Karpas-422 (cell line): ENCODE measurements at regions not wholly inside any gene's neighbourhood (a gene's known extent, or its start where the extent isn't known, plus 50 kb on each side); places are given as distances from the start of the nearest gene placed in this dataset.

Source experiments
- DNase-seq: peaks from one replicate; pipeline ENCODE4 v3.0.0-alpha.2; 2015
- H2AFZ ChIP-seq: fragments of 200-600 bp; sonication (generic); 2 replicates; pipeline ENCODE4 v1.6.1; 2014; ENCODE audit warnings: antibody characterized with exemption, low read length, mixed read lengths
- H3K27ac ChIP-seq: fragments of 200-600 bp; sonication (generic); 2 replicates; pipeline ENCODE4 v1.5.1; 2014; ENCODE audit warnings: mild to moderate bottlenecking, low read length, moderate library complexity
- H3K27me3 ChIP-seq: fragments of 200-600 bp; sonication (generic); 2 replicates; pipeline ENCODE4 v1.6.1; 2014; ENCODE audit warnings: low read length, mixed read lengths
- H3K36me3 ChIP-seq: fragments of 200-600 bp; sonication (generic); 2 replicates; pipeline ENCODE4 v1.6.1; 2014; ENCODE audit warnings: low read length, mixed read lengths; ENCODE audit not compliant: insufficient read depth
- H3K4me1 ChIP-seq: fragments of 200-600 bp; sonication (generic); 2 replicates; pipeline ENCODE4 v1.6.1; 2014; ENCODE audit warnings: mild to moderate bottlenecking, low read length, mixed read lengths
- H3K4me2 ChIP-seq: fragments of 200-600 bp; sonication (generic); 2 replicates; pipeline ENCODE4 v1.6.1; 2014; ENCODE audit warnings: low read length, low read depth, mild to moderate bottlenecking; ENCODE audit not compliant: poor library complexity, severe bottlenecking
- H3K4me3 ChIP-seq: fragments of 200-600 bp; sonication (generic); 2 replicates; pipeline ENCODE4 v1.5.1; 2014; ENCODE audit warnings: mild to moderate bottlenecking, antibody characterized with exemption, low read length, mixed read lengths
- H3K79me2 ChIP-seq: fragments of 200-600 bp; sonication (generic); 2 replicates; pipeline ENCODE4 v1.6.1; 2014; ENCODE audit warnings: mild to moderate bottlenecking, low read length, mixed read lengths
- H3K9ac ChIP-seq: fragments of 200-600 bp; sonication (generic); 2 replicates; pipeline ENCODE4 v1.6.0; 2014; ENCODE audit warnings: low read length
- H3K9me2 ChIP-seq: fragments of 200-600 bp; sonication (generic), shearing (Covaris generic); replicated peaks from 2 replicates; pipeline ENCODE4 v1.6.0; 2014; ENCODE audit warnings: mild to moderate bottlenecking, low read length, moderate library complexity; ENCODE audit not compliant: insufficient read depth
- H3K9me3 ChIP-seq: fragments of 300-700, 200-600 bp; sonication (generic); 2 replicates; pipeline ENCODE4 v1.6.1; 2014; ENCODE audit warnings: low read length, mixed read lengths
- H4K20me1 ChIP-seq: fragments of 200-600 bp; sonication (generic); 2 replicates; pipeline ENCODE4 v1.6.1; 2014; ENCODE audit warnings: mild to moderate bottlenecking, antibody characterized with exemption, low read length, low read depth; ENCODE audit not compliant: insufficient read depth

GRCh38 chr16:59567496-59567895 lies 833.4 kb upstream of the GOT2 start:
- H3K9me2 ChIP-seq, result no peaks in the 10 kb centered on the region
- no peaks in the 10 kb centered on the region for H3K9me3 ChIP-seq
- DNase-seq, result no peak
- H3K9ac ChIP-seq, result no peak overlapping the region
- no peak overlapping the region for H3K27ac ChIP-seq
- H3K27me3 ChIP-seq, result no peaks in the 10 kb centered on the region
- no peak overlapping the region for H2AFZ ChIP-seq
- H3K79me2 ChIP-seq, result no peaks in the 10 kb centered on the region
- H4K20me1 ChIP-seq, result no peaks in the 10 kb centered on the region
- H3K36me3 ChIP-seq, result no peaks in the 10 kb centered on the region
- no peaks in the 10 kb centered on the region for H3K4me1 ChIP-seq
- no peak overlapping the region for H3K4me2 ChIP-seq
- H3K4me3 ChIP-seq, result no peak overlapping the region

GRCh38 chr16:59566446-59566845 lies 832.3 kb upstream of the GOT2 start:
- Histone ChIP-seq H3K27ac (no peak overlapping the region), H4K20me1 (no peaks in the 10 kb centered on the region), H3K9ac (no peak overlapping the region), H3K4me3 (no peak overlapping the region), H3K79me2 (no peaks in the 10 kb centered on the region), H2AFZ (no peak overlapping the region), H3K36me3 (no peaks in the 10 kb centered on the region), H3K4me1 (no peaks in the 10 kb centered on the region), H3K4me2 (no peak overlapping the region), H3K9me3 (no peaks in the 10 kb centered on the region), H3K9me2 (no peaks in the 10 kb centered on the region), H3K27me3 (no peaks in the 10 kb centered on the region)
- no peak for DNase-seq

GRCh38 chr16:59558679-59559078 lies 824.6 kb upstream of the GOT2 start:
- no peak overlapping the region for H3K9ac ChIP-seq
- H3K4me2 ChIP-seq, result no peak overlapping the region
- H3K9me2 ChIP-seq, result no peaks in the 10 kb centered on the region
- no peaks in the 10 kb centered on the region for H3K4me1 ChIP-seq
- no peaks in the 10 kb centered on the region for H3K79me2 ChIP-seq
- H3K27me3 ChIP-seq, result no peaks in the 10 kb centered on the region
- H2AFZ ChIP-seq, result no peak overlapping the region
- H3K9me3 ChIP-seq, result no peaks in the 10 kb centered on the region; the same call in 1 of the 2 replicates
- no peaks in the 10 kb centered on the region for H3K36me3 ChIP-seq
- no peak overlapping the region for H3K27ac ChIP-seq
- H3K4me3 ChIP-seq, result no peak overlapping the region
- DNase-seq, result no peak
- no peaks in the 10 kb centered on the region for H4K20me1 ChIP-seq

GRCh38 chr16:59552164-59552563 lies 818.0 kb upstream of the GOT2 start:
- H2AFZ ChIP-seq, result no peak overlapping the region
- H4K20me1 ChIP-seq, result no peaks in the 10 kb centered on the region
- no peaks in the 10 kb centered on the region for H3K9me3 ChIP-seq

GRCh38 chr16:59545721-59546120 lies 811.6 kb upstream of the GOT2 start:
- no peak overlapping the region for H3K9ac ChIP-seq
- no peaks in the 10 kb centered on the region for H3K9me2 ChIP-seq
- no peak overlapping the region for H2AFZ ChIP-seq
- no peaks in the 10 kb centered on the region for H3K9me3 ChIP-seq
- no peak overlapping the region for H3K27ac ChIP-seq
- DNase-seq, result no peak
- H3K27me3 ChIP-seq, result no peaks in the 10 kb centered on the region
- no peak overlapping the region for H3K4me3 ChIP-seq
- no peak overlapping the region for H3K4me2 ChIP-seq
- no peaks in the 10 kb centered on the region for H3K79me2 ChIP-seq
- no peaks in the 10 kb centered on the region for H3K36me3 ChIP-seq
- no peaks in the 10 kb centered on the region for H4K20me1 ChIP-seq
- no peaks in the 10 kb centered on the region for H3K4me1 ChIP-seq

More at GRCh38 chr16:59552164-59552563, 818.0 kb upstream of the GOT2 start:
- no peak overlapping the region for H3K27ac ChIP-seq
- H3K36me3 ChIP-seq, result no peaks in the 10 kb centered on the region
- no peaks in the 10 kb centered on the region for H3K9me2 ChIP-seq
- H3K4me3 ChIP-seq, result no peak overlapping the region
- no peaks in the 10 kb centered on the region for H3K4me1 ChIP-seq
- no peak overlapping the region for H3K4me2 ChIP-seq
- H3K79me2 ChIP-seq, result no peaks in the 10 kb centered on the region
- no peaks in the 10 kb centered on the region for H3K27me3 ChIP-seq
- no peak overlapping the region for H3K9ac ChIP-seq
- DNase-seq, result no peak

- Histone ChIP-seq H2AFZ (no peak overlapping the region), H3K36me3 (no peaks in the 10 kb centered on the region), H3K9me3 (no peaks in the 10 kb centered on the region), H3K27me3 (no peaks in the 10 kb centered on the region), H3K4me3 (no peak overlapping the region), H4K20me1 (no peaks in the 10 kb centered on the region), H3K4me2 (no peak overlapping the region), H3K9ac (no peak overlapping the region), H3K27ac (no peak overlapping the region), H3K9me2 (no peaks in the 10 kb centered on the region), H3K4me1 (no peaks in the 10 kb centered on the region), H3K79me2 (no peaks in the 10 kb centered on the region)
- DNase-seq, result no peak
Measured at GRCh38 chr16:59543641-59544040, 809.5 kb upstream of the GOT2 start.

GRCh38 chr16:59540621-59541020 lies 806.5 kb upstream of the GOT2 start:
- DNase-seq, result no peak
- Histone ChIP-seq H3K27ac (no peak overlapping the region), H4K20me1 (no peaks in the 10 kb centered on the region), H3K4me1 (no peaks in the 10 kb centered on the region), H3K9ac (no peak overlapping the region), H3K4me3 (no peak overlapping the region), H3K9me3 (no peaks in the 10 kb centered on the region), H2AFZ (no peak overlapping the region), H3K36me3 (no peaks in the 10 kb centered on the region), H3K79me2 (no peaks in the 10 kb centered on the region), H3K4me2 (no peak overlapping the region), H3K27me3 (no peaks in the 10 kb centered on the region), H3K9me2 (no peaks in the 10 kb centered on the region)

GRCh38 chr16:59535298-59535697 lies 801.2 kb upstream of the GOT2 start:
- no peaks in the 10 kb centered on the region for H4K20me1 ChIP-seq
- no peak overlapping the region for H3K4me3 ChIP-seq
- no peaks in the 10 kb centered on the region for H3K36me3 ChIP-seq
- H3K4me1 ChIP-seq, result no peaks in the 10 kb centered on the region
- H3K27ac ChIP-seq, result no peak overlapping the region
- H3K27me3 ChIP-seq, result no peaks in the 10 kb centered on the region
- no peaks in the 10 kb centered on the region for H3K9me3 ChIP-seq
- H2AFZ ChIP-seq, result no peak overlapping the region
- H3K9ac ChIP-seq, result no peak overlapping the region
- H3K4me2 ChIP-seq, result no peak overlapping the region
- H3K9me2 ChIP-seq, result no peaks in the 10 kb centered on the region
- no peaks in the 10 kb centered on the region for H3K79me2 ChIP-seq
- no peak for DNase-seq
